Islet of Langerhans (tissue), 1 donor: ENCODE measurements at regions not wholly inside any gene's neighbourhood (a gene's known extent, or its start where the extent isn't known, plus 50 kb on each side); places are given as distances from the start of the nearest gene placed in this dataset.

Experiments used
- FAIRE-seq: peaks from one replicate; lab custom pipeline; 2011; peaks lifted over from hg19 to GRCh38; lab: Jason Lieb, UNC

- no peak for FAIRE-seq
Measured at GRCh38 chr4:117429506-117429905, 344.1 kb upstream of the TRAM1L1 start.

- FAIRE-seq, result no peak
Measured at GRCh38 chr4:117434424-117434823, 349.0 kb upstream of the TRAM1L1 start.

GRCh38 chr4:117447925-117448324 lies 362.5 kb upstream of the TRAM1L1 start:
- FAIRE-seq, result no peak

GRCh38 chr4:117455088-117455487 lies 369.7 kb upstream of the TRAM1L1 start:
- FAIRE-seq, result no peak

GRCh38 chr4:117466388-117466787 lies 381.0 kb upstream of the TRAM1L1 start:
- no peak for FAIRE-seq

- FAIRE-seq, result no peak
Measured at GRCh38 chr4:117467404-117467803, 382.0 kb upstream of the TRAM1L1 start.

- FAIRE-seq, result no peak
Measured at GRCh38 chr4:117474987-117475386, 389.6 kb upstream of the TRAM1L1 start.

DNA sequence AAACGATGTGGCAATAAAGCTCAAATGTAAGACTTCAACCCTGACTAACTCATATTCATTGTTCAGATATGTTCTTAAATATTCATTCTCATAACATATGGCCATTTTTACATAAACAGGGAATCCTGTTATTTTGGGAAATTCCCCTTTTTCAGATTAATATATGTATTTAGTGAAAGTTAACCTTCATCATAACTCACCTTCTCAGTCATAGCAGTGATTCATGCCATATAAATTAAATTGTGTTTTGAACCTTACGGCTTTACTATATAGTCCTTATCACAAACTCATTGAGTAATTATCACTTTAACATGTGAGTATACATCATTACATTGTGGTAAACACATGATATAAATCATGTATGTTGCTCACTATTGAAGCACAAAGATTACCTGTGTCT lies 392.5 kb upstream of the TRAM1L1 start:
- no peak for FAIRE-seq

DNA sequence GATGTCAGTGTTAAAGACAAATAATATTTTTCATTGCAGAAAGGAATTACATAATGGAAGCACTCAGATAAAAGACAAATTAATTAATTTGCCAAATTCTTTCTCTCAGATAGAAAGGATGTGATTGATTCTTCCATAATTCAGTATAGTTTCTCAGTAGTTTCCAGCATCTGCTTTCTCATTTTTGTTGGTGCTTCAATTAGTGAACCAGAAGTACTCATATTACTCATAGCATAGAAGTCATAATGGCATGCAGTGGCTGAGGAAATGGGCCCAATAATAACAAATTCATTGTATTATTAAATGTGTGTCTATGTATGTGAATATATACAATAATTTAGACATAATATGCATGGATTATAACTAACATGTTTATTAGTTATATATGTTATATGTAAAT lies 393.3 kb upstream of the TRAM1L1 start:
- peak; percentile 60 for FAIRE-seq

GRCh38 chr4:117479673-117480072 lies 394.3 kb upstream of the TRAM1L1 start:
- FAIRE-seq, result no peak

GRCh38 chr4:117481742-117482141 lies 396.4 kb upstream of the TRAM1L1 start:
- FAIRE-seq, result no peak

- FAIRE-seq, result no peak
Measured at GRCh38 chr4:117488692-117489091, 403.3 kb upstream of the TRAM1L1 start.

DNA sequence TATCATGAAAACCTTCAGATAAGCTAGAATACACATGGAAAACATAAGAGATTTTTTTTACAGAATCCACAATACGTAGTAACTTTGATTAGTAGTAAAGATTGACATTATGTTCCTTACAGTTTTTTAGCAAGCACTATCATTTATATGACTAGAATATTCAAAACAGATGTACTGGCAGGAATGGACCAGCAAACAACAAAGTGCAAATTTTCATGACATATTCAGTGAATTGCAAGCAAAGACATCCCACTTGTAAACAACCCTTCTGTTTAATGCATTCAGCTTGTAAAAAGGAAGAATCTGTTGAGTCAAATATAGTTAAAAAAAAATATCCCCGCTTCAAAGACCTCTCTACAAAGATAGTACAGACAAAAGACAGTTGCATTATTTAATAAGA lies 403.7 kb upstream of the TRAM1L1 start:
- no peak for FAIRE-seq

GRCh38 chr4:117491516-117491915 lies 406.1 kb upstream of the TRAM1L1 start:
- no peak for FAIRE-seq

GRCh38 chr4:117495802-117496201 lies 410.4 kb upstream of the TRAM1L1 start:
- FAIRE-seq, result no peak

GRCh38 chr4:117512414-117512813 lies 427.0 kb upstream of the TRAM1L1 start:
- FAIRE-seq, result no peak

DNA sequence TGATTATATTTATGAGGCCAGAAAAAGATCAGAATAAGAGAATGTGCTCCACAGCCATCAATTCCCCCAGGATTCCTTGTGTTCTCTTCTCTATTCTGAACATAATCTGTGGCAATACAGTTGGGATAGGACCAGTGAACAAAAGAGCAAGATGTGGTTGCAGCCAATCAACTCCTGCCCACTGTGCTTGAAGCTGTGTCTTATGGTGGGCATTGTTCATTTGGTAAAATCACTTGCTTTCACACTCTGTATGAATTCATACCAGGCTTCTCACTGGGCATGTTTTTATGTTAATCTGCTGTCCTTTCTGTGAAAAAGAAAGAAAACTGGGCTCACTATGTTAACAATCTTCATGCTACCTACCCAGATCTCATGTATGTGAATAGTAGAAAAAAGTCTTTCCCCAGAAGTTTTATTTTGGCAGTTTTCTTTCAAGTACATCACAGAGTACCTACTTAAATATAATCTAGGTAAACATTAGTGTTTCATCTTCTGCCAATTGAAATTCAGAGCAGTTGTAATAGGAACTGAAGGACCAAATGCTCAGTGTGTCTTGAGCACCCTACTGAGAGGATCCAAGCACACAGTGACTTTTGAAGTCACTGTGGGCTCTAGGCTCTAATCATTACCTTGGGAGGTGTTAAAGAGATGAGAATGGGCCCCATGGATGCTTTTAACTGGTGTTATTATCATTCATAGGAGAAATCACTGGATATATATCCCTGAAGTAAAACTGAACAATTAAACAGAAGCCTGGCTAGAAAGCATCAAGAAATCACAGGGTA lies 429.2 kb upstream of the TRAM1L1 start:
- FAIRE-seq, result no peak

DNA sequence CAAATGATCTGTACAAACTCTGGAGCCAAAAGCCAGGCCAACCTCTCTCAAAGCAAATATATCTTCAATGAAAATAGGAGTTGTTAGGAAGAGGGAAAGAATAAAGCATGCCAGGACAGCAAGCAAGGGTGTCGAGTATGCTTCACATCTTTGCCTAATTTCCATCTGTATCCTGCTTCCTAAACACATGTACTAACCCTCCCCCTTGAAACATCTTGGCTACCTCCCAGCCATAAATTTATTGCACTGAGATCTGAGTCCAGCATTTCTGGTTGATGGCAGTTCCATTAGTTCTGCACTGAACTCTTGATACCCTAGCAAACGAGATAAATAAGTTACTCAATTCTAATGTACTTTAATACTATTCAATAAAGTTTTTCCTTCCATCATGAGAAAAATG lies 430.5 kb upstream of the TRAM1L1 start:
- no peak for FAIRE-seq

GRCh38 chr4:117527601-117528000 lies 442.2 kb upstream of the TRAM1L1 start:
- FAIRE-seq, result no peak

DNA sequence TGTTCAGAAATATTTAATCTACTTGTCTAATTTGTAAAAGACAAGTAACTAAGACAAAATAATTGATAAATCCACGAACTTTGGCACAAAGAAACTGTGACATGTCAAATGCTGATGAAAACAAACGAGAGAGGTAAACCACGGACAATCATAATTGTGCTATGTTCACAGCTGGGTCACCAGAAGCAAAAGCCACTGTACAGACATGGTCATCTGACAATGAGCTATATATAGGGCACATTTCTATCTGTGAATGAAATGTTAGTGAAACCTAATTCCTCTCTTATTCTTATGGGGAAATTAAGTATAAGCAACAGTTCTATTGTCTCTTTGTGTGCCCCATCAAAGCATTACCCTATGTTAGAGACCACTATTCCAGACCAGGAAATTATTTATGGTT lies 444.0 kb upstream of the TRAM1L1 start:
- FAIRE-seq, result no peak

DNA sequence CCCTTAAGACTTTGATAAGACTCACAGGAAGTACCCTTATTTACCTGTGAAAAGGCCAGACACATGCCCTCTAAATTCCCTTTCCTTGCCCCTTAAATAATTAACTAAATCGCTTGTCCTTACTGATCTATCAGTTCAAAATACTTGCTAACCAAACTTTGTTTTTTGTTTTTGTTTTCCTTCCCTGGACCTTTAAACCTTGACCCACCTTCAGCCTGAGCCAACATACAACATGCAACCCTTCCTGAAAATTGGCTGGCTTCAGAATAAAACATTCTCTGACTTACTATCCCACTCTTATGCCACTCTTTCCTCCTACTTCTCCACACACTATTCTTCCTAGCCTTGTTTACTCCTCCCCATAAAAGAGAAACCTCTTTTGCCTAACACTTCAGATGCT lies 448.1 kb upstream of the TRAM1L1 start:
- FAIRE-seq, result no peak

- no peak for FAIRE-seq
Measured at GRCh38 chr4:117545039-117545438, 459.7 kb upstream of the TRAM1L1 start.

GRCh38 chr4:117549524-117549923 lies 464.1 kb upstream of the TRAM1L1 start:
- FAIRE-seq, result no peak

DNA sequence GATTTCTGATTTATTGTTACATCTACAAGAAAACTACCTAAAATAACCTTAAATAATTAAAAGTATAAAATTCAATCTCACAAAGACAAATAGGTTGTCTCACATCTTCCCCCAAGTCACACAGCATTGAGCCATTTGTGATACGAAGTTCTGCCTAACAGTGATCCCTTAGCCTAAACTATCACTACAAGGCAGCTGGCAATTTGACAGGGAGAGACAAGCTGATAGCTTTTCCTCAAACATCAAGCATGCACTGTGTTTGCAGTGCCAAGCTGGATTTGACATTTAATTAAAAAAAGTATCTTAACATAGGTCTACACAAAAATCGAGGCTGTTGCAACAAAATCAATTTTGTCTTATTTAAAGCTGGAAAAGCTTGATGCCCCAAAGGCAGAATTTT lies 464.7 kb upstream of the TRAM1L1 start:
- no peak for FAIRE-seq

GRCh38 chr4:117560329-117560728 lies 474.0 kb upstream of the NDST3 start:
- no peak for FAIRE-seq
